NCI-H2029 treated with DMSO at 0.1 percent for 48 hours (cell line): ENCODE measurements at regions not wholly inside any gene's neighbourhood (a gene's known extent, or its start where the extent isn't known, plus 50 kb on each side); places are given as distances from the start of the nearest gene placed in this dataset.
"Not testable (repeated sequence)": the region's sequence is repeated elsewhere in the genome, so short reads cannot be mapped to it uniquely, and the experiment has no call there.

Experiments used
- DNase-seq: peaks from one replicate; lab custom pipeline; 2025; lab: John Stamatoyannopoulos, UW

DNA sequence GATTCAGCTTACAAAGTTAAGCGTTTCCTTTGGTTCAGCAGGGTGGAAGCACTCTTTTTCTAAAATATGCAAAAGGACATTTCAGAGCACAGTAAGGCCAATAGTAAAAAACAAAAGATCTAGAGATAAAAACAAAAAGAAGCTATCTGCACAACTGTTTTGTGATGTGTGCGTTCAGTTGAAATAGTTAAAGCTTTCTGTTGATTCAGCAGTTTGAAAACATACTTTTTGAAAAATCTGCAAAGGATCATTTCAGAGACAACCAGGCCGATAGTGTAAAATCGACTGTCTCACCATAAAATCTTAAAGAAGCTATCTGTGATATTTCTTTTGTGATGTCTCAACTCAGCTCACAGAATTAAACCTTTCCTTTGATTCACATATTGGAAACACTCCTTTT lies 300.0 kb upstream of the ALG10B start:
- DNase-seq, result no peak

DNA sequence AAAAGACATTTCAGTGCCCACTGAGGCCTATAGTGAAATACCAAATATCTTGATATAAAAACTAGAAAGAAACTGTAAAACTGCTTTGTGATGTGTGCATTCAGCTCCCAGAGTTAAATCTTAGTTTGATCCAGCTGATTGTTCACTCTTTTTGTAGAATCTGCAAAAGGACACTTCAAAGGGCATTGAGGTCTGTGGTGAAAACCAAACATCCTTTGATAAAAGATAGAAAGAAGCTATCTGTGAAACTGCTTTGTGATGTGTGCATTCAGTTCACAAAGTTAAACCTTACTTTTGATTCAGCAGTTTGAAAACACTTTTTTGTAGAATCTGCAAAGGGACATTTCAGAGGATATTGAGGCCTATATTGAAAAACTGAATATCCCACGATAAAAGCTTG lies 290.7 kb upstream of the ALG10B start:
- DNase-seq, result no peak

DNA sequence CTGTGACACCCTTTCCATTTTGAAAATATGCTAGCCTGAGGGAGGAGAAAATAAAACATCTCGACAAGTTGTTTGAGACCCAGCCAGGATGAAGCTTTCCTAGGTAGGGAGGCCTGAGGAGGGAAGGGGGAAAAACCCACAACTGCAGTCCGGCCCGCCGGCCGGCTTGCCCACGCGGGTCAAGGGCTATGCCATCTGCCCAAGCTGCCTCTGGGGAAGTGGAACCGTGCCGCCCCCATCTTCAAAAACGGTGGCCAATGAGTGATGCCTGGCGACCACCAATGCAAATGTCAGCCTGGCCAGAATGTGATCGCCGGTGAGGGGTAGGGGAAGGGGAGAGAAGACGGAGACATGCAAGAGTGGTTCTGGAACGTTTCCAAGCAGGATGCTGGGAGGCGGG lies 263.5 kb upstream of the ALG10B start:
- DNase-seq, result no peak

DNA sequence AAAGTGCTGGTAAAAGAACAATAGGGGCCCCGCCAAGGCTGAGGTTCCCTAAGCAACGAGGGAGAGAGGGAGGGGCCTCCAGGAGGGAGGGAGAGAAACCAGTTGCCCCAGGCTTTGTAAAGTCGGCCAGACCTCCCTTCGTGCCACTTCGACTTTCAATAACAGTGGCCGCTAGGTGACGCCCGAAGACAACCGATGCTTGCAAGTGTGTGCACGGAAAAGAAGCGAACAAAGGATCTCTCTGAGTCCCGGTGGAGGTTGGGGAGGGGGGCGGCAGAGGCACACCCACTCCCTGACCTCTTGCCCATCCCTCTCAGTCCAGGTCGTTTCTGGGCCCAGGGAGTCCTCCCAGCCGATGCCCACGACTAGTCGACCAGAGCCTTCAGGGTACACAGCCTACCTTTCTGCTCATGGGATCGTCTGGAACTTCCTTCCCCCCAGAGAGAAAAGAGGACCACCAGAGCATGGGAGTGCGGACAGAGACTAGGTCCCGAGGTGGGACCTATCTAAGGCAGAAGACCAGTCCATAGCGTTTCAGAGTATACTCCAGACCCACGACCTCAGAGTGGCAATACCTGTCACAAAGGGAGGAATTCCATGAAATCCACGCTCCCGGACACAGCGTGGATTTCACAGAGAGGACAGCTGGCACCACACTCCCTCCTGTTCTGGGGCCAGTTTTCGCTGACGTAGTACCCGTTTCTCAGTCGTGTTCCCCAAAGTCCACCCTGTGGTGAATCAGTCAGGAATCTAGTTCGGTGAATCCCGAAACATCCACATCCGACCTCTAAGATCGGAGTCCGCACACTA lies 262.7 kb upstream of the ALG10B start:
- no peak for DNase-seq

DNA sequence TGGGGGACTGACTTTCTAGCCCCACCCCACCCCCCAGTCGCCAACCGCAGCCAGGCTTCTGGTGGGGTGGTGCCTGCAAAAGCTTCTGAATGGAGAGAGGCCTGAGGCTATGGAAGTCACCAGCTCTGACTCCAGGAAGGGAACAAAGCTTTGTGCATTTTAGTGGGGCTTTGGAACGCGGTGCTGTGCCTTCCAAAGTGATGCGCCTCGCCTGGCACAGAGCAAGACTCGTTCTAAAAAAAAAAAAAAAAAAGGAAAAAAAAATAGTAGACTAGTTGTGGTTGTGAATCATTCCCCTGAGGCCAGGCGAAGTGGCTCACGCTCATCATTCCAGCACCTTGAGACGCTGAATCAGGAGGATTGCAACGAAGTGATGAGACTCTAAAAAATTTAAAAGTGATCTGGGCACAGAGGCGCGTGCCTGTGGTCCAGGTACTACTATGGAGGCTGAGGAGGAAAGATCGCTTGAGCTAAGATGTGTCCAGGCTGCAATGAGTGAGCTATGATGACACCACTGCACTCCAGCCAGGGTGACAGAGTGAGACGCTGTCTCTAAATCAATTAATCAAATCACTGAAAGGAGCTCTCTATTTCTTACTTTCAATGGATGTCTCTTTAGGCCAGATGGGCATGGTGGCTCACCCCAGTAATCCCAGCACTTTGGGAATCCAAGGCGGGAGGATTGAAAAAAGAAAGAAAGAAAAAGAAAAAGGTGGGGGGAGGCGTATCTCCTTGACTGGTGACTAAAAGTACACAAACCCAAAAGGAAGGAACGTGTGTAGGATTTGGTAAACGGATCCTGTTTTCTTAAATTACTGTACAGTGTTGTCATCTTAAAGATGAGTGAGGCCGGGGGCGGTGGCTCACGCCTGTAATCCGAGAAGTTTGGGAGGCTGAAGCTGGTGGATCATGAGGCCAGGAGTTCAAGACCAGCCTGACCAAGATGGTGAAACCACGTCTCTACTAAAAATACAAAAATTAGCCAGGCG lies 259.6 kb upstream of the ALG10B start:
- DNase-seq, result no peak

DNA sequence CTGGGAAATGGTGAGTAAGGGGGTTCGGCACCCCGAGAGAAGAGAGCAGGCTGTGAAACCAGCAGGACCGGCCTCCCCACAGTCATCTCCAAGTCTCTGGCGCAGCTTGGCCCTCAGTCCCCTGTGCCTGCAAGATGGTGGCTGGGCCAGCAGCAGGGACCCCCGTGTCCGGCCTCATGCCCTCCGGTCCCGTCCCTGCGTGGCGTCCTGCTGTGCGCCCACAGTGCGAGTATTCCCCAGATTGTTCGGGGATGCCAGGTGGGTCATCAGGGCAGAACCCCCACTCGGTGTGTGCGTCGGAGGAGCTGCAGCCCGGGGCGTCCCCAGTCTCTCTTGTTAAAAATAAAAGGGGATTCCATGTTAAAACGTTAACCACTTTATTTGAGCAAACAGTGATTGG lies 216.9 kb upstream of the ALG10B start:
- no peak for DNase-seq

DNA sequence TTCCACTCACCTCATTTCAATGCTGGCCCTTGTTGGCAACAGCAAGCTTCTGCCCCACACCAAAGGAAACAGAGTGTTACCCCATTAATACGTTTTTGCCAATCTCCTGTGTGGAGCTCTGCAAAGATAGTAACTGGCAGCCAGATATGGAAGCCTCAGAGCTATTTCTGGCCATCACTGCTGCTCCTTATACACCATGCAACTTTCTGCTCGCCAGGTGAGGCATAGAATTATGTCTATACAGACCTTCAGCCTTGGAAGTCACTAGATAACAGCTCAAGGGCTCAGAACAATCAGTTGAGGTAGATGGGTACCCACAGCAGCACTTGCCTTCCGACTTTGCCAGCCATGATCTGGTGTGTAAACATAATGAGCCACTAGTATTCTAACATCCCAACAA lies 214.8 kb upstream of the ALG10B start:
- DNase-seq, result no peak

DNA sequence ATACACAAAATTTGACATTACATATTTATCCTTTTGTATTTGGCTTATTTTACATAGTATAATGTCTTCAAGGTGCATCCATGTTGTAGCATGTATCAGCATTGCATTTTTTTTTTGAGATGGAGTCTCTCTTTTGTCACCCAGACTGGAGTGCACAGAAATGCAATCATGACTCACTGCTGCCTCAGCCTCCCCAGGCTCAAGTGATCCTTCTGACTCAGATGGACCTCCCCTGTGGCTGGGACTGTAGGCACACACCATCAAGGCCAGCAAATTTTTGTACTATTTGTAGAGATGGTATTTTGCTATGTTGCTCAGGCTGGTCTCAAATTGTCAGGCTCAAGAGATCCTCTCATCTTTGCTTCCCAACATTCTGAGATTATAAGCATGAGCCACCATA lies 214.4 kb upstream of the ALG10B start:
- DNase-seq, result no peak

DNA sequence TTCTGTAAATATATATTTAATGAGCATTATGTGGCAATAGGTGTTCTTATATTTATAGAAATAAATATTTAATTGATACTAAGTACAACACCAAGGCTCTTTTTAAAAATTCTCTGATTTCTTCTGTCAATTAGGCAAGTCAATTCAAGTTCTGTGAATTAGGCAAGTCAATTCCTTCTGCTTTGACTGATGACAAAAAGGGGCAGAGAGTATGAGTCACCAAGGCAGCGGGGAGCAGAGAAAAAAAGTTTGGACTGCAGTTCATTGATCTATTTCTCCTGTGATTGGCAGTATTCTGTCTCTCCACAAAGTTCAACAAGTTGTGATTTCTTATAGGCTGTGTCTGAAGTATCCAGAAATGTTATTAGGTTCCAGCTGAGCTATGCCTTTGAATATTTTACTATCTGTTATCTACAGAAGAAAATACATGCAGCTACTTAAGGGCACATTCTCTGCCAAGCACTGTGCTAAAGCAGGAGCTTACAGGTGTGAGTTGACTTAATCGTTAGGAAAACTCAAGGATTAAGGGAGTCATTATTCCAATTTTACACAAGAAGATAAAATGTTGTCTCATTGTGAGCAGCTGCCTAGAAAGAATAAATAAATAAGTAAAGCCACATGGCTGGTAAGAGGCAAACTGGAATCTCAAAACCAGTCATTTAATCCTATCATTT lies 206.4 kb upstream of the ALG10B start:
- DNase-seq, result no peak

DNA sequence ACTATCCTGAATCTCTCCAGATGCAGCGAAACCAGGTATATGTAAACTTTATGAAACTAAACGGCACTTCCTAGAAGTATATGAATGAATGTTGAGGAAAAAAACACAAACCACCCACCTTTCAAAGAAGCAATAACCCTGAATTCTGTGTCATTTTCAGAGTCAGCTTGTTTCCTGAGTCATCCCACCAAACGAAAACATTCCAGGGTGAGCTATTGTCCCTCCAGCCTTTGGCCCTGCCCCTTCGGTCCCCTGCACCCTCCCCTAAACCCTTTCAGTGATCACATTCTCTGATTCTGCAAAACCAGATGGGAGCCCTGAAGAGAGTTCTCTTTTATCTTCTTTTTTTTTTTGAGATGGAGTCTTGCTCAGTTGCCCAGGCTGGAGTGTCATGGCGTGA lies 202.6 kb upstream of the ALG10B start:
- DNase-seq, result no peak

DNA sequence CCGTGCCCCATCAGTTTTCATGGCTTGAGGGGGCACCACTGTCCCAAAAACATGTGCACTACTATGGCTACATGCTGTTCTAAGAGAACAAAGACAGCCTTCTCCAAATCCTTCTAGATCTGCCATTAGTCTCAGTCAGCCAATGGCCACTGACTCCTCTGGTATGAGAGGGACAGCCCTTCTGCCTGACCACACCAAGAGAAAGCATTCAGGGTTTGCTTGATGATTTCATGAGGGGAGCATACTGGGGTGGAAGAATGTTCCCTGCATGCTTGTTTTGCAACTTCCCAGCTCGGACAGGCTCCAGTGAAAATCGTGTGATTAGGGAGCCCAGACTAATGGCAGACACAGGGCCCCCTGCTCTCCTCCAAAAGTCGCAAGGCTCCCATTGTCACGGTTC lies 199.6 kb upstream of the ALG10B start:
- no peak for DNase-seq

DNA sequence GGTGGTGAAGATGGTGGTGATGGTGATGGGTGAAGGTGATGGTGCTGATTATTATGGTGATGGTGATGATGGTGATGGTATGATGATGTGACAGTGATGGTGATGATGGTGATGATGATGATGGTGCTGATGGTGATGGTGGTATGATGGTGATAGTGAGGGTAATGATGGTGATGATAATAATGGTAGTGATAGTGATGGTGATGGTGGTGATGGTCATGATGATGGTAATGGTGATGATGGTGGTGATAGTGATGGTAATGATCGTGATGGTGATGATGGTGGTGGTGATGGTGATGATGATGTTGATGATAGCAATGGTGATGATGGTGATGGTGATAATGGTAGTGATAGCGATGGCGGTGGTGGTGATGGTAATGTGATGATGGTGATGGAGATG lies 197.9 kb upstream of the ALG10B start:
- DNase-seq, result no peak

DNA sequence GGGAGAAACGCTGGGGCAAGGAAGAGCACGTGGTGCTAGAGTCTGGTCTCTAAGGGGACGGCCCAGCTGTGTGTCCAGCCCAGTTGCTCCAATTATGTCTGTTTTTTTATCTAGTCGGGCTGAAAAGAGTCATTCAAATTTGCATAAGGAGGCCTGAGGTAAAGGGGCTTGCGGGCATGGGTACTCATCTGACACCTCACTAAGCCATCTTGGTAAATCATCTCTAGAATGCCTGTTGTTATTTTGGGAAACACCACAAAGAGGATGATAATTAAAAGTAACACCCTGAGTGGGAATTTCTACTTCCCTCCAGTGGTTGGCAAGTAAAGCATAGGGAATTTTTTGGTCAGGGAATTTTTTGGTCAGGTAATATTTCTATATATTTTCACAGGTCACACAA lies 196.1 kb upstream of the ALG10B start:
- DNase-seq, result no peak

DNA sequence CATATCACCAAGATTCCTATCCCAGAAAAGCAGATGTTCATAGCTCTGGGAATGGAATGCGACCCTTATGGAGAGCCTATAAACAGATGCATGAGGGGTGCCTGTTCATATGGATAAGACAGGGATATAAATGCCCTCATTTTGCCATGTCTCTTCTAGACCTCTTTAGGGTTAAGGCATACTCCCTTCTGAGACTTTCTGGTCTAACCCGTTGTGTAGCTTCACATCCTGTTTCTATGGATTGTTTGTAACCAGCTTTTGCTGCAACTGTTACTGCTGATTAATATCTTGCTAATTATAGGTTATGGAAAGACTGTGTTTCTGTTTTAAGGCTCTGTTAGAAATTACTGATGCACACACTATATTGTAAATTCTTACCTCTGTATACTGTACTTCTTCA lies 193.5 kb upstream of the ALG10B start:
- not testable (repeated sequence) for DNase-seq

DNA sequence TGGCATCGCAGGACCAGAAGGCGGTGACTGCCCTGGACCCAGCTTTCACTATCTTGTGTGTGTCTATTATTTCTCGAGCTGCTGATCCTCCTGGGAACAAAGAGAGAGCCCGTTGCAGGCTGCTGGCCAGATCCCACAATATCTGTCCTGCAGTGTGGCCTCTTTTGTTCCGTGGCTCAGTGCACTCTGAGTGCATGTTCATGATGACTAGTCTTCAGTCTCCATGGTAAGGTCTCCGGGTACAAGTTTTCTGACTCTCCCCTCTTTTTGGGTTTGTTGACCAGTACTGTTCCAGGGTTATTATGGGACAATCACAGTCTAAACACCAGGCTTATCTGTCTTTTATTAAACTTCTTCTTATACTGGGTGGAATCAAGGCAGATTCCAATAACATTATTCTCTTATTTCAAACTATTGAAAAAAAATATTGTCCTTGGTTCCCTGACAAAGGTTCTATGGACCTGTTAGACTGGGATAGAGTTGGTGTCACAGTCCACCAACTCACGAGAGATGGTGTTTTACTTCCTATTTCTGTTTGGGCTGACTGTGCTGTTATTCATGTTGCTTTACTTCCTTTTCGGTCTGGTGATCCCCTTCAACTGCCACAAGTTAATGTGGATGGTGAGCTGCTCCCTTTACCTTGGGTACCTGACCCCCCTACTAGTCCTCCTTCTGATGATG lies 192.9 kb upstream of the ALG10B start:
- no peak for DNase-seq

DNA sequence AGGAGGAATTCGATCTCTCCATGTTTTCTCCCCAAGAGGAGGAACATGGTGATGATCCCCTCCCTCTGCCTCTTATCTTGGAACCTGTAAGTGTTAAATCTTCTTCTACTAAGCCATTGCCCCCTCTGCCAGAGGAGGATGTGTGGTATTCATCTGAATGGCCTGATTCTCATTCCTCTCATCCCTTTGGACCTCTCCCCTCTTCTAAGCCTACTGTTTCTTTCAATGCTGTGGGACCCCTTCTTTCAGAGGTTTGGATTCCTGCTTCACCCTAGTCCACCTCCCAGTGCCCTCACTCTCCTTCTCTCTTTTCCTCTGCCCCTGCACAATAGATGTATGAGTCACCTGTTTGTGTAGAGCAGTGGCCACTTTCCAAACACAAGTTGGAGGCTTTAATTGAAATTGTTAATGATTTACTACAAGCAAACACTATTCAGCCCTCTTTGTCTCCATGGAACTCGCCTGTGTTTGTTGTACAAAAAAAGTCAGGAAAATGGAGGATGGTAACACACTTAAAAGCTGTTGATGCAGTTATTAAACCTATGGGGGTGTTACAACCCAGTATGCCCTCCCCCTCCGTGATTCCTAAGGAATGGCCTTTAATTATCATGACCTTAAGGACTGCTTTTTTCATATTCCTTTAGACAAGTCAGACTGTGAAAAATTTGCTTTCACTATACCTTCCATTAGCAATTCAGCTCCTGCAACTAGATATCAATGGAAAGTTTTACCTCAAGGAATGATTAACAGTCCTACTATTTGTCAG lies 192.1 kb upstream of the ALG10B start:
- no peak for DNase-seq

DNA sequence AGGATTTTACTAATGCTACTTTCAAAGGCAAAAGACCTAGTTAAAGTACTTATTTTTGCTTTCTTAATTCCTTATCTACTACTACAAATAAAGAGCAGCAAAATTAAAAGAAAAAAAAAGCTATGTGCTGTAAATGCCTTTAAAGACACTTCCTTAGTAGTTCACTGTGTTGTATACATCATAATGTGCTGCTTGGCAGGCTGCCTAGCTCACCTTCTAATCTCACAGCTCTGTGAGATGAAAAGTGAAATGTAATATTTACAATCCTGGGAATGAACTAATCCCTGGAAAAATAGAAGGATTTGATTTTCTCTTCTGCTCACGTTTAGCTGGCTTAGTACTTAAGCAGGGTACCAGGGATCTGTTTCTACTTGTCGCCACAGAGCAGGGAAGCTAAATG lies 184.4 kb upstream of the ALG10B start:
- no peak for DNase-seq

DNA sequence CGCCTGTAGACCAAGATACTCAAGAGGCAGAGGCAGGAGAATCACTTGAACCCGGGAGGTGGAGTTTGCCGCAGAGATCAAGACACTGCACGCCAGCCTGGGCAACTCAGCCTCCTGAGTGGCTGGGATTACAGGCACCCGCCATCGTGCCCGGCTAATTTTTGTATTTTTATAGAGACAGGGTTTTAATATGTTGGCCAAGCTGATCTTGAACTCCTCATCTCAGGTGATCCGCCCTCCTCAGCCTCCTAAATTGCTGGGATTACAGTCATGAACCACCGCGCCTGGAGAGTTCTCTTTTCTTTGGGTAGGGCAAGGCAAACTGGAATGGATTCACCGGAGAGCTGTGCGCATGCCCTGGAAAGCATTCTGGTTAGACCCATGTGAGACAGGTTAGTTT lies 179.3 kb upstream of the ALG10B start:
- DNase-seq, result no peak

DNA sequence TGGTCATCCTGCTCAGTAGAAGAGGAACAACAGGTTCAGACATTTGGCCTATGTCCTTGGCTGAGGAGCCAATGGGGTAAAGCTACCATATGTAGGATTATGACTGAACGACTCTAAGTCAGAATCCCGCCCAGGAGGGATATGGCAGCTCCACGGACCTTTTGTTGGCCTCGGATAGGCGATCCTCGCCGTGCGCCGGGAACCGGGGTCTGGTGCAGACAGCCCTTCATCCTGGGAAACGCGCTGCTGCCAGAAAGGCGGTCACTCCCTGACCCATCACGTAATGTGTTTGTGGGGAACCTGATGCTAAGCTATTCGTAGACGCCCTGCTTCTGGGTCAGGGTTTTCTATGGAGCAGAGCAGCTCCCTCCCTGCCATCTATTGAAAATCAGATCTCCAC lies 178.9 kb upstream of the ALG10B start:
- DNase-seq, result no peak

DNA sequence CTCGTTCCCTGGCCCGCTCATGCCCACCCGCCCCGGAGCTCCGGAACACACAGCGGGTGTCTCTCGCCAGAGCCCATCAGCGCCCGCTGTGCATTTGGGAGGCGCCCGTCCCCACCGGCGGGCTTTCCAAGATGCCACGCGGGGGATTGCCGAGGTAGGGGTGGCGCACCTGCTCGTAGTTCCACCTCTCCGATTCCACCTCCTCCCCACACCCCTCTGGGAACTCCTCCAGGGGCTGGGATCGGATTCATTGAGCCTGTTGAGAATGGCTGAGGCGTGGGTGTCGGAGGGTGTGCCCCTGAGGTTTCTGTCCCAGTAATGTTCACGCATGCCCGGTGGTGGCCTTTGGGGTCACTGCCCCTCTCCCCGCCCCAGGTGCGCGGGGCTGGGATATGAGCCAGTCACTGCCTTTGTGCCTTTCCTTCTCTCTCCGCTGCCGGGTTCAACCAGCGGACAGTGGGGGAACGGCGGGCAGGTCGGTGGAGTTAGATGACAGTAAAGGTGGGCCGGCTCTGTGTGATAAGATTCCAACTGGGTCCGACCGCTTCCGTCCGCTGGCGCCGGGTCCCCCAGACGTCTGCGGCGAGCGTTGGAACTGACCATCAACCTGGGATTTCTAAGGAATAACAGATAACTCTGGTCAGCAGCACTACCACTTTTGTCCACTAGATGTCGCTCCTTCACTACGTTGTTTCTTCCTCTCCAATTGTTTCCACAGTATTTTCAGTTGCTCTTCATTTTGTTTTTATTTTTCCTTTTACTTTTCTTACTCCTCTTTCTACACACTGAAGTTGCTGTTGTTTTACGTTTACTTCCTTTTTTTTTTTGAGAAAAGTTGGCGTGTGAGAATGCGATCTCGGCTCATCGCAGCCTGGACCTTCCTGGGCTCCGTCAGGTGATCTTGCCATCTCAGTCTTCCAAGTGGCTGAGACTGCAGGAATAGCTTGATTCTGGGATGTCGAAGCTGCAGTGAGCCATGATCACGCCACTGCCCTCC lies 178.1 kb upstream of the ALG10B start:
- DNase-seq, result peak; percentile 22
